K562 (cell line): ENCODE measurements at regions not wholly inside any gene's neighbourhood (a gene's known extent, or its start where the extent isn't known, plus 50 kb on each side); places are given as distances from the start of the nearest gene placed in this dataset.

ENCODE experiments used
- ELF2 ChIP-seq: fragments of 250-450 bp; sonication (Bioruptor Pico); IDR thresholded peaks from 2 replicates; pipeline ENCODE4 v1.5.0; 2021; ENCODE audit warnings: mild to moderate bottlenecking
- NFE2L1 ChIP-seq: fragments of 450-650 bp; IDR thresholded peaks from 2 replicates; pipeline ENCODE4 v1.6.1; 2016; ENCODE audit warnings: missing genetic modification characterization, low read depth, mild to moderate bottlenecking, missing compliant biosample characterization, moderate library complexity, borderline replicate concordance
- PHF21A ChIP-seq: fragments of 450-650 bp; IDR thresholded peaks from 2 replicates; pipeline ENCODE4 v1.6.1; 2017; ENCODE audit warnings: low read depth, borderline replicate concordance
- ZKSCAN1 ChIP-seq: fragments of 150-350 bp; IDR thresholded peaks from 2 replicates; pipeline ENCODE4 v1.6.1; 2016; ENCODE audit warnings: low read depth, low read length
- TF ChIP-seq, protein P1 (sequence below), 3 experiments: IDR thresholded peaks in 2 of 3; conservative IDR thresholded peaks in 1 of 3; 2 replicates each; pipeline ENCODE4 v1.5.1; 2011 to 2012; ENCODE audit warnings: low read length in 3 of 3, mild to moderate bottlenecking in 3 of 3, control low read depth in 2 of 3, improper control_type of control experiment in 1 of 3, inconsistent platforms in 1 of 3, low read depth in 1 of 3, mixed read lengths in 1 of 3, moderate library complexity in 1 of 3; ENCODE audit not compliant: insufficient read depth in 2 of 3

DNA sequence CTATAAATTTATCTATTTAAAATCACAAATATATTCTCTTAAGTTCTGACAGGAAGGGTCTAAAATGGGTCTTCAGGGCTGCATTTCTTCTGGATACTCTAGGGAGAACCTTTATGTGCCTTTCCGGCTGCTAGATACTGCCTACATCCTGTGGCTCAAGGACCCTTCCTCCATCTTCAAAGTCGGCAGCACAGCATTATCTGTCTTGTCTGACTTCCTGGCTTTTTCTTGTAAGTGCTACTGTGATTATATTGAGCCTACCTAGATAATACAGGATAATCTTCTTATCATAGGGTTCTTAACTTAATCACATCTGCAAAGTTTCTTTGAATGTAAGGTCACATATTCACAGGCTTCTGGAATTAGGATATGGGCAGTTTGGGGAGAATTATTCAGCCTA lies 943.8 kb upstream of the TYRP1 start:
- TF ChIP-seq, protein P1, sequence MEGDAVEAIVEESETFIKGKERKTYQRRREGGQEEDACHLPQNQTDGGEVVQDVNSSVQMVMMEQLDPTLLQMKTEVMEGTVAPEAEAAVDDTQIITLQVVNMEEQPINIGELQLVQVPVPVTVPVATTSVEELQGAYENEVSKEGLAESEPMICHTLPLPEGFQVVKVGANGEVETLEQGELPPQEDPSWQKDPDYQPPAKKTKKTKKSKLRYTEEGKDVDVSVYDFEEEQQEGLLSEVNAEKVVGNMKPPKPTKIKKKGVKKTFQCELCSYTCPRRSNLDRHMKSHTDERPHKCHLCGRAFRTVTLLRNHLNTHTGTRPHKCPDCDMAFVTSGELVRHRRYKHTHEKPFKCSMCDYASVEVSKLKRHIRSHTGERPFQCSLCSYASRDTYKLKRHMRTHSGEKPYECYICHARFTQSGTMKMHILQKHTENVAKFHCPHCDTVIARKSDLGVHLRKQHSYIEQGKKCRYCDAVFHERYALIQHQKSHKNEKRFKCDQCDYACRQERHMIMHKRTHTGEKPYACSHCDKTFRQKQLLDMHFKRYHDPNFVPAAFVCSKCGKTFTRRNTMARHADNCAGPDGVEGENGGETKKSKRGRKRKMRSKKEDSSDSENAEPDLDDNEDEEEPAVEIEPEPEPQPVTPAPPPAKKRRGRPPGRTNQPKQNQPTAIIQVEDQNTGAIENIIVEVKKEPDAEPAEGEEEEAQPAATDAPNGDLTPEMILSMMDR (IDR thresholded peaks at IDR 0.05 in 2 of 3, conservative IDR thresholded peaks at IDR 0.05 in 1 of 3; ENCODE audit: insufficient read depth in 2 of 3, low read depth in 1 of 3, low read length in 3 of 3): no peak
- TF ChIP-seq ELF2 (CRISPR knock-in tag) (no peak), ZKSCAN1 (no peak), NFE2L1 (tag) (no peak), PHF21A (no peak)
